Adrenal gland (tissue), 9 donors: ENCODE measurements at regions not wholly inside any gene's neighbourhood (a gene's known extent, or its start where the extent isn't known, plus 50 kb on each side); places are given as distances from the start of the nearest gene placed in this dataset.

Experiments used
- DNase-seq, 7 donors: peaks; one replicate each; pipeline ENCODE4 v3.0.0-alpha.2; 2019 to 2020
- H3K27ac ChIP-seq, 5 donors: fragments of 200-600 bp; sonication (generic) in 4 of 5; 1 replicate in 3 of 5; 2 replicates in 2 of 5; pipeline versions ENCODE4 v1.5.1 to v1.8.0; 2016 to 2020; ENCODE audit warnings: mild to moderate bottlenecking in 1 of 5
- H3K27me3 ChIP-seq: fragments of 200-600 bp; 2 replicates; pipeline ENCODE4 v1.8.0; 2021
- H3K36me3 ChIP-seq, 2 donors: fragments of 200-600 bp; replicated peaks in 1 of 2; 1 replicate in 1 of 2; 2 replicates in 1 of 2; pipeline versions ENCODE4 v1.5.1 to v1.8.0; 2018 to 2022
- H3K4me1 ChIP-seq, 2 donors: fragments of 200-600 bp; replicated peaks in 1 of 2; 1 replicate in 1 of 2; 2 replicates in 1 of 2; pipeline versions ENCODE4 v1.5.1 to v1.8.0; 2018 to 2021
- H3K4me3 ChIP-seq, 4 donors: fragments of 200-600 bp; sonication (generic) in 3 of 4; one replicate each; pipeline ENCODE4 v1.5.1; 2016 to 2018
- H3K9me3 ChIP-seq, 3 donors: fragments of 200-600 bp; sonication (generic) in 1 of 3; replicated peaks in 1 of 3; 1 replicate in 2 of 3; 2 replicates in 1 of 3; pipeline versions ENCODE4 v1.5.1 to v1.8.0; 2016 to 2021
- CTCF ChIP-seq, 6 experiments: fragments of 450-650 bp in 4 of 6; fragments of 200-600 bp in 2 of 6; sonication (generic) in 1 of 6; IDR thresholded peaks; 1 replicate in 5 of 6; 2 replicates in 1 of 6; pipeline versions ENCODE4 v1.5.1 to v1.8.0; 2016 to 2021; ENCODE audit warnings: antibody characterized with exemption in 6 of 6, mild to moderate bottlenecking in 2 of 6, moderate library complexity in 1 of 6
- POLR2A ChIP-seq, 2 donors: fragments of 450-650 bp; IDR thresholded peaks; one replicate each; pipeline ENCODE4 v1.6.1; 2017; ENCODE audit warnings: antibody characterized with exemption in 2 of 2, mild to moderate bottlenecking in 2 of 2, moderate library complexity in 1 of 2
- WGBS, 4 donors: extraction: QIAGEN DNeasy Blood & Tissue Kit in 2 of 4; methylation state at CpG; one replicate each; pipeline versions ENCODE4 v1.1.5 to v1.1.7; 2013 to 2017; 5-methylcytosine and 5-hydroxymethylcytosine counted together
- intact Hi-C, 2 donors: fragments of 100-400 bp; cut with DNase I; formaldehyde crosslinking; loops; one replicate each; pipeline versions ENCODE4 v1.14.1 to v1.15.0; 2022 to 2023
- donor health status: healthy with polysubstance abuse.
- donor health status: Bipolar disorder and iron deficiency.
- donor health status: DM: yes; HTN: yes; CAD: no.
- donor health status: DM: no; HTN: no; CAD: no.
- donor health status: DM: no; HTN: no; CAD: no.

GRCh38 chr2:15804246-15804619 is 136.1 kb upstream of the MYCN start:
- no peak for DNase-seq
- Histone ChIP-seq H3K27ac (no peak overlapping the region), H3K36me3 (no peaks in the 10 kb centered on the region), H3K4me3 (no peak overlapping the region), H3K4me1 (no peaks in the 10 kb centered on the region), H3K9me3 (no peaks in the 10 kb centered on the region), H3K27me3 (no peaks in the 10 kb centered on the region)
- TF ChIP-seq CTCF (IDR thresholded peaks at IDR 0.05) (no peak), POLR2A (IDR thresholded peaks at IDR 0.05) (no peak)
- 86 to 96% (median 94%) methylated on average over 1 of the region's 1 CpG for WGBS, 4 donors
- intact Hi-C loops, result no loop called here

- TF ChIP-seq CTCF (IDR thresholded peaks at IDR 0.05), result no peak
- H3K9me3 ChIP-seq, result no peaks in the 10 kb centered on the region
- no peak overlapping the region for H3K4me3 ChIP-seq
- no peak for DNase-seq
- no peaks in the 10 kb centered on the region for H3K27me3 ChIP-seq
- intact Hi-C loops, result no loop called here
- WGBS, 4 donors, result 95 to 98% (median 96%) methylated on average over 2 of the region's 2 CpGs
- no peaks in the 10 kb centered on the region for H3K4me1 ChIP-seq
- no peaks in the 10 kb centered on the region for H3K36me3 ChIP-seq
- H3K27ac ChIP-seq, result no peak overlapping the region
These were observed 135.7 kb upstream of the MYCN start for GRCh38 chr2:15804691-15805090.

GRCh38 chr2:15805206-15805605 is 135.1 kb upstream of the MYCN start:
- H3K27ac ChIP-seq, result no peak overlapping the region
- no peaks in the 10 kb centered on the region for H3K36me3 ChIP-seq
- H3K4me1 ChIP-seq, result no peaks in the 10 kb centered on the region
- TF ChIP-seq CTCF (IDR thresholded peaks at IDR 0.05) (no peak), POLR2A (IDR thresholded peaks at IDR 0.05) (no peak)
- H3K27me3 ChIP-seq, result no peaks in the 10 kb centered on the region
- H3K9me3 ChIP-seq, result no peaks in the 10 kb centered on the region
- intact Hi-C loops, result no loop called here
- 82 to 97% (median 91%) methylated on average over 2 of the region's 2 CpGs for WGBS, 4 donors
- no peak overlapping the region for H3K4me3 ChIP-seq
- no peak for DNase-seq

- no peaks in the 10 kb centered on the region for H3K4me1 ChIP-seq
- WGBS, 4 donors, result 77 to 88% (median 82%) methylated on average over 4 of the region's 4 CpGs
- TF ChIP-seq POLR2A (IDR thresholded peaks at IDR 0.05) (no peak), CTCF (IDR thresholded peaks at IDR 0.05) (no peak)
- no peak overlapping the region for H3K4me3 ChIP-seq
- no peaks in the 10 kb centered on the region for H3K9me3 ChIP-seq
- no peak overlapping the region for H3K27ac ChIP-seq
- intact Hi-C loops, result no loop called here
- H3K27me3 ChIP-seq, result no peaks in the 10 kb centered on the region
- DNase-seq, result no peak
- H3K36me3 ChIP-seq, result no peaks in the 10 kb centered on the region
These were observed 134.6 kb upstream of the MYCN start for GRCh38 chr2:15805772-15806171.
